ENCODE measurements at regions not wholly inside any gene's neighbourhood (a gene's known extent, or its start where the extent isn't known, plus 50 kb on each side); places are given as distances from the start of the nearest gene placed in this dataset.

DNA sequence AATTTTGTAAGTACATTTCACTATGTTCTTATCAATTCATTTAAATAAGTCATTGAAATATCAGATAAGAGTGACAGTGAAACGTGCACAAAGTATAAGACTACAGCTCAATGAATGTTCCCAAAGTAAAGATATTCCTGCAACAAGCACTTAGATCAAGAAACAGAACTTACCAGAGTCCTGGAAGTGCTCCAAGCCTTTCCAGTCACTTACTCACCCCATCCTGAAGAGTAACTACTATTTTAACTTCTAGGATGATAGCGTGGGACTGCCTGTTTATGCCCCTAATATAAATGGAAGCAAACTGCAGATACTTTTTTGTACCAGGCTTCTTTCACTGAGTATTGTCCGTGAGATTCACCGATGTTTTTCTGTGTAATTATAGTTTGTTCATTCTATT is 768.9 kb downstream of the SLC4A3 start:
- Histone ChIP-seq H4K20me1 (replicated peaks; ENCODE audit: control insufficient read depth, insufficient read depth, low read length) (no peaks in the 10 kb centered on the region), H3K9ac (ENCODE audit: insufficient read depth in 1 of 2, low read depth in 2 of 2, low read length in 2 of 2) (no peak overlapping the region), H3K4me2 (ENCODE audit: insufficient read depth, low read length) (no peak overlapping the region), H2AFZ (ENCODE audit: low read depth, low read length) (no peak overlapping the region), H3K79me2 (ENCODE audit: control insufficient read depth, insufficient read depth, low read length) (no peaks in the 10 kb centered on the region), H3K36me3 (ENCODE audit: control insufficient read depth, insufficient read depth, low read length) (no peaks in the 10 kb centered on the region), H3K4me1 (replicated peaks in 1 of 2; ENCODE audit: control insufficient read depth in 2 of 2, insufficient read depth in 2 of 2, low read length in 2 of 2) (no peaks in the 10 kb centered on the region), H3K9me1 (ENCODE audit: control insufficient read depth, insufficient read depth, low read length) (no peaks in the 10 kb centered on the region), H3K27me3 (ENCODE audit: control insufficient read depth in 2 of 2, insufficient read depth in 2 of 2, low read length in 2 of 2) (no peaks in the 10 kb centered on the region), H3K27ac (ENCODE audit: extremely low read depth, low read depth, low read length) (no peak overlapping the region), H3K9me3 (replicated peaks; ENCODE audit: control insufficient read depth, insufficient read depth, low read depth, low read length) (no peaks in the 10 kb centered on the region), H3K4me3 (no peak overlapping the region)
- CTCF ChIA-PET (ENCODE audit: low intra/inter-chr PET ratio) = no interaction called here
- ATAC-seq (no peak), FAIRE-seq (no peak), DNase-seq (ENCODE audit: extremely low read depth in 1 of 4, low spot score in 3 of 4) (no peak)
- WGBS (ENCODE audit: insufficient coverage, low coverage, missing lambda C conversion rate) = 3% methylated on average over 4 of the region's 4 CpGs
- POLR2A ChIA-PET = no interaction called here
- BruUV-seq (replicated peaks) = no TSS peak
- in situ Hi-C loops (cut with MboI) (no loop called here), intact Hi-C loops (cut with micrococcal nuclease) (no loop called here)
- TF ChIP-seq, protein P1, sequence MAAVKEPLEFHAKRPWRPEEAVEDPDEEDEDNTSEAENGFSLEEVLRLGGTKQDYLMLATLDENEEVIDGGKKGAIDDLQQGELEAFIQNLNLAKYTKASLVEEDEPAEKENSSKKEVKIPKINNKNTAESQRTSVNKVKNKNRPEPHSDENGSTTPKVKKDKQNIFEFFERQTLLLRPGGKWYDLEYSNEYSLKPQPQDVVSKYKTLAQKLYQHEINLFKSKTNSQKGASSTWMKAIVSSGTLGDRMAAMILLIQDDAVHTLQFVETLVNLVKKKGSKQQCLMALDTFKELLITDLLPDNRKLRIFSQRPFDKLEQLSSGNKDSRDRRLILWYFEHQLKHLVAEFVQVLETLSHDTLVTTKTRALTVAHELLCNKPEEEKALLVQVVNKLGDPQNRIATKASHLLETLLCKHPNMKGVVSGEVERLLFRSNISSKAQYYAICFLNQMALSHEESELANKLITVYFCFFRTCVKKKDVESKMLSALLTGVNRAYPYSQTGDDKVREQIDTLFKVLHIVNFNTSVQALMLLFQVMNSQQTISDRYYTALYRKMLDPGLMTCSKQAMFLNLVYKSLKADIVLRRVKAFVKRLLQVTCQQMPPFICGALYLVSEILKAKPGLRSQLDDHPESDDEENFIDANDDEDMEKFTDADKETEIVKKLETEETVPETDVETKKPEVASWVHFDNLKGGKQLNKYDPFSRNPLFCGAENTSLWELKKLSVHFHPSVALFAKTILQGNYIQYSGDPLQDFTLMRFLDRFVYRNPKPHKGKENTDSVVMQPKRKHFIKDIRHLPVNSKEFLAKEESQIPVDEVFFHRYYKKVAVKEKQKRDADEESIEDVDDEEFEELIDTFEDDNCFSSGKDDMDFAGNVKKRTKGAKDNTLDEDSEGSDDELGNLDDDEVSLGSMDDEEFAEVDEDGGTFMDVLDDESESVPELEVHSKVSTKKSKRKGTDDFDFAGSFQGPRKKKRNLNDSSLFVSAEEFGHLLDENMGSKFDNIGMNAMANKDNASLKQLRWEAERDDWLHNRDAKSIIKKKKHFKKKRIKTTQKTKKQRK (IDR thresholded peaks at IDR 0.05; ENCODE audit: borderline replicate concordance, low read depth, low read length) = no peak
- no peak for TF ChIP-seq ZNF644 (tag; IDR thresholded peaks at IDR 0.05; ENCODE audit: low read depth)
- no peak for TF ChIP-seq NR2C2 (CRISPR knock-in tag; IDR thresholded peaks at IDR 0.05)
- TF ChIP-seq NR2C2 (tag; IDR thresholded peaks at IDR 0.05) = no peak
- no peak for TF ChIP-seq MIER1 (IDR thresholded peaks at IDR 0.05; ENCODE audit: low read depth)
- no peak for TF ChIP-seq NONO (IDR thresholded peaks at IDR 0.05; ENCODE audit: low read depth in 2 of 2, low read length in 1 of 2)
- no peak for TF ChIP-seq CUX1 (CRISPR knock-in tag; IDR thresholded peaks at IDR 0.05)
- no peak for TF ChIP-seq FOXJ3 (CRISPR knock-in tag; IDR thresholded peaks at IDR 0.05)
- TF ChIP-seq CCAR2 (IDR thresholded peaks at IDR 0.05; ENCODE audit: low read depth, low read length) = no peak
- TF ChIP-seq, protein P2, sequence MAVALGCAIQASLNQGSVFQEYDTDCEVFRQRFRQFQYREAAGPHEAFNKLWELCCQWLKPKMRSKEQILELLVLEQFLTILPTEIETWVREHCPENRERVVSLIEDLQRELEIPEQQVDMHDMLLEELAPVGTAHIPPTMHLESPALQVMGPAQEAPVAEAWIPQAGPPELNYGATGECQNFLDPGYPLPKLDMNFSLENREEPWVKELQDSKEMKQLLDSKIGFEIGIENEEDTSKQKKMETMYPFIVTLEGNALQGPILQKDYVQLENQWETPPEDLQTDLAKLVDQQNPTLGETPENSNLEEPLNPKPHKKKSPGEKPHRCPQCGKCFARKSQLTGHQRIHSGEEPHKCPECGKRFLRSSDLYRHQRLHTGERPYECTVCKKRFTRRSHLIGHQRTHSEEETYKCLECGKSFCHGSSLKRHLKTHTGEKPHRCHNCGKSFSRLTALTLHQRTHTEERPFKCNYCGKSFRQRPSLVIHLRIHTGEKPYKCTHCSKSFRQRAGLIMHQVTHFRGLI (CRISPR knock-in tag; IDR thresholded peaks at IDR 0.05) = no peak
- TF ChIP-seq ZNF274 (IDR thresholded peaks at IDR 0.05; ENCODE audit: borderline replicate concordance, low read depth, low read length) = no peak
- no peak for TF ChIP-seq MYNN (IDR thresholded peaks at IDR 0.05)
- no peak for TF ChIP-seq MYNN (CRISPR knock-in tag; IDR thresholded peaks at IDR 0.05)

Data from K562 (cell line).